B cell (primary cell): ENCODE measurements at regions not wholly inside any gene's neighbourhood (a gene's known extent, or its start where the extent isn't known, plus 50 kb on each side); places are given as distances from the start of the nearest gene placed in this dataset.

Source experiments
- CTCF ChIP-seq: fragments of 200-600 bp; IDR thresholded peaks from one replicate; pipeline ENCODE4 v1.8.0; 2022; ENCODE audit warnings: antibody characterized with exemption, mild to moderate bottlenecking
- EZH2 ChIP-seq: IDR thresholded peaks from 2 replicates; pipeline ENCODE4 v1.6.1; 2012; ENCODE audit warnings: borderline replicate concordance, low read depth, mild to moderate bottlenecking, moderate library complexity, low read length; ENCODE audit not compliant: insufficient read depth, poor library complexity, severe bottlenecking

DNA sequence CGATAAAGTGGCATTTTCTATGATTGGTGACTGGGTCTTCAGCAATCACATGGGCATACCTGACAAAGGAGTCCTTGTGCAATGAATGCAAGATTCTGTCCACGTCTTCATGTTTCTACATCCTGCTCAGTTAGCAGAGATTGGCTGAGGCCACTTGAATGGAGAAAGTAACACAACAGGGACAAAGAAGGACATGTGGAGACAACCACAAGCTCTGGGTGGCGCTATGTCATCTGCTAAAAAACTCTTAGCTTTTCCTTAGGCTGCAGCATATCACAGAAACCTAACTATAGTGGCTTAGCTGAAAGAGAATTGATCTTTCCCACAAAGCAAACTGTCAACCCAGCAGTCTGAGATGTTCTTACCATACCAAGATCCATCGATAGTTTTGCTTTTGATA, 1109.7 kb downstream of the SOCS6 start:
- TF ChIP-seq CTCF (no peak), EZH2 (no peak)
